GM18511 (cell line): ENCODE measurements at regions not wholly inside any gene's neighbourhood (a gene's known extent, or its start where the extent isn't known, plus 50 kb on each side); places are given as distances from the start of the nearest gene placed in this dataset.

Experiments used
- ATAC-seq: cut with Tn5 transposase; IDR thresholded peaks from one replicate; pipeline ENCODE4 v1.9.1; 2021; ENCODE audit warnings: mild to moderate bottlenecking, moderate library complexity; ENCODE audit not compliant: unreplicated experiment

GRCh38 chr5:96079075-96079474 is 117.4 kb upstream of the ELL2 start:
- ATAC-seq, result no peak

DNA sequence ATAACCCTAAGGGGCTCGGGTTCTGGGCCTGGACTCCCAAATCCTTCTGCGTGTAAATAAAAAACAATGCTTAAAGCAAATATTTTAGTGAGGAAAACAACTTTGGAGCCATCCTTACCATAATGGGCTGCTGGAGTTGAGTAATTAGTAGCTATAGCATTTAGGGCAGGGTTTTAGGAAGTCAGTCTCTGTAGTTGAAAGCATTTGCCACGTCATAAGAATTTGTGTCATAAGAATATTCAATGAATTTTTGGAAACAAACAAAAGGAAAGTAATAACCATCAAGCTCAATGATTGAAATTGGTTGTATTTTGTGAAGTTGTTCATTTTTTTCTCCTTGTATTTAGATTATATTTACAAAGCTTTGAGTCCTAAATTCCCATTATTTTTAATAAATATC is 114.8 kb upstream of the ELL2 start:
- no peak for ATAC-seq

- ATAC-seq, result no peak
These were observed 114.1 kb upstream of the ELL2 start for GRCh38 chr5:96075579-96076289.

DNA sequence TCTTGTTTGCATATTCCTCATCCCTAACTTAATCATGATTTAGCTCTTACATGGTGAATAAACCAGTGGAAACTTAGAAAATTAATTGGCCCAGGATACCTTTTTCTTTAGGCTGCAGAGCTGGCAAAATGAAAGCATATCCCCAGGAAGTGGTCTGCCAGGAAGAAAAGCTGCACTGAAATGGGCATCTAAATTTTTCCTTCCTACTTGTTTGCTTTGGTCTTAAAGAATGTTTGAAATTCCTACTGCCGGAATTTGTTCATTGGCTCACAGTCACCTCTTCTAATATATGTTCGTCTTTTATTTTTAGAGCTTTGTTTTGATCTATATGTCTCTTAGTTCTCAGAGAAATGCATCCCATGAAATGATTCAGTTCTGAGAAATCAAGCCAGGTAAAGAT is 113.2 kb upstream of the ELL2 start:
- no peak for ATAC-seq

DNA sequence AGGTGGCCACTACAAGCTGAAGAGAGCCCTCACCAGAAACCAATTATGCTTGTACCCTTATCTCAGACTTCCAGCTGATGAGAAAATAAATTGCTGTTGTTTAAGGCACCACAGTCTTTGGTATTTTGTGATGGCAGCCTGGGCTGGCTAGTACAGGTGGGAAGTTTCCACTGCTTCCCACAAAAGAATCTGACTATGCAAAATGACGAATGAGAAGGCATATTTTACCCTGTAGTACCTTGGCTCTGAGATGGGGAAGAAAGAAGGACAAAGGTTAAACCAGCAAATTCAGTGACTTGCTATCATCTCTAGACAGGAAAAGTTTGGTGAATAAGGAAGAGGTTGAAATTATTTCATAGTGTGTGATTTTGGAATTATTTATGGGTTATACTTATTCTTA is 112.8 kb upstream of the ELL2 start:
- ATAC-seq, result no peak

GRCh38 chr5:96072791-96073165 is 111.1 kb upstream of the ELL2 start:
- ATAC-seq, result no peak

DNA sequence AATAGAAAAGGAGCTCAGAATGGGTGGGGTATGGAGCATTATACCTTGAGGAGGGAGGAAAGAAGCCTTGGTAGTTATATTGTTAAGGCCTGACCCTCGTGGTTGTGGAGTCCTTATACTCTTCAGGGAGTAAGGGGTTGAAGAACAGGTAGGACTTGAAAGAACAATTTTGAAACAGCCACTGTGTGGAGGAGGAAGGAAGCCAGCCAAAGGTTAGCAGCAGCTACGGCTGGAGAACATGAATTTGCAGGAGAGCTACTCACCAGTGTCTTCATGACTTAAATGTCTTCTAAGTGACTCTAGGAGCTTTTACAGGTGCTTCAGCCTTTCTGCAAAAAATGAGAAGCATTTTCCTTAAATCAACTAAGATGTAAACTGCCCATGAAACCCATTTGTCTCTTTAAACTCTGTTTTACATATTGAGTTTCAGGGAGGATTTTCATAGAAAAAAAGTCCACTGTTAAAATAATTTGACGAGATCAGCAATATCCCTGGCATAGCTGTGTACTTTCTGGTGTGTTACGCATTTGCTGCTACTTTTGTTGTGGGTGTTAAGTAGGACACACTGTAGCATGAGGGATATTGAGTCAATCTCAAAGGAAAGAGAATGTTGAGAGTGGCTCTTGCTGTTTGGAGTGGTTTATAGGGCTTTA is 110.6 kb upstream of the ELL2 start:
- ATAC-seq, result no peak

DNA sequence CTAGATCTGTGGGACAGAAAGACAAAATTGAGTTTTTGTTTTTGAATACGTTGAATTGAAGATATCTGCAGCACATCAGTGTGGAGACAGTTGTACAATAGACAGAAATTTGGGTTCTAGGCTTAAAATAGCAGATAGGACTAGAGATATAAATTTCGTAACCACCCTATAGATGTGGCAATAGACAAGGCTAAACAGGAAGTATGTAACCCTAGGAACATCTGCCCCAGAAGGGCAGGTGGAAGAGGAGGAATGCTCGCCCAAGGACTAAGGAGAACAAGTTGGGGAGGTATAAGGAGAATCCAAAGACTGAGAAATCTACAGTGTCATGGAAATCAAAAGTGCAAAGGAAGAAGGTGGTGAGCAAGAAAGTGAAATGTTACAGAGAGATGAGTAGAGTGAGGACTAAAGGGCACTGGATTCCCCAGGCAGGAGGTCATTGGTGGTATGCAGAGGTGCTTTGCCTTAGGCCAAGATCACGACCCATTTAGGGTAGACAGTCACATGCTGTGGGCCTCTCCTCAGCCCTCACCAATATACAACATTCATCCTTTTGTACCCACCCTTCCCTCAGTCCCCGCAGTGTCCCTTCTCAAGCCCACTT is 109.1 kb upstream of the ELL2 start:
- no peak for ATAC-seq

GRCh38 chr5:96067894-96068614 is 106.4 kb upstream of the ELL2 start:
- ATAC-seq, result no peak

DNA sequence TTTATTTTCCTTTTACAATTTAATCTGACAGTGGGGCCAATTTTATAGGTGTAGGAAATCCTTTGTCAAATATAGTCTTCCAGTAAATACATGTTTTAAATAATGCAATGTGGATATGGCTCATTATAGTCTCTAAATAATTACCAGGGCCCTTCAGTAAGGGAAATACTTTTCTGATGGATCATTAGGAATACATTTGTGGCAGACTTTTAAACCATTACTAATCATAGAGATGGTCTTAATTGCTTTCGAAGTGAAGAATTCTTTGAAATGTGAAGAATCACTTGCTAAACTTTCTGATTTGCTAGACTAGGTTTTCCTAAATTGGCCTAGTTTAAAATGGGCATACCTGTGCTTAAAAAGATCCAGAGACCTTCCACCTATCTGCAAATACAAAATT is 105.6 kb upstream of the ELL2 start:
- no peak for ATAC-seq

DNA sequence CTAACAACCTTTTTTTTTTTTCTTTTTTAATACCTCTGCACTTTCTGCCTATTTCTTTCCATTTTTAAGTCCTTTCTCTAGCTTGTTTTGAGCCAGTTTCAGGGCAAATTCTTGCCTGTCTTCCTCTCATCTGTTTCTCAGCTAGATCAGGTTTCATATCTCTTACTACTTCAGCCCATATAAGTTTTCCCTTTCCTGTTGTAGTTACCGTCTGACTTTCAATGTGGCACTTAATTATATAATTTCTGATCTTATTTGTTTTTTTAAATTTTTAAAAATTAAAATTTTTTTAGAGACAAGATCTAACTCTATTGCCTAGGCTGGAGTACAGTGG is 104.7 kb upstream of the ELL2 start:
- ATAC-seq, result no peak

- ATAC-seq, result no peak
These were observed 104.2 kb upstream of the ELL2 start for GRCh38 chr5:96065685-96066385.

- ATAC-seq, result no peak
These were observed 103.2 kb upstream of the ELL2 start for GRCh38 chr5:96064877-96065276.

DNA sequence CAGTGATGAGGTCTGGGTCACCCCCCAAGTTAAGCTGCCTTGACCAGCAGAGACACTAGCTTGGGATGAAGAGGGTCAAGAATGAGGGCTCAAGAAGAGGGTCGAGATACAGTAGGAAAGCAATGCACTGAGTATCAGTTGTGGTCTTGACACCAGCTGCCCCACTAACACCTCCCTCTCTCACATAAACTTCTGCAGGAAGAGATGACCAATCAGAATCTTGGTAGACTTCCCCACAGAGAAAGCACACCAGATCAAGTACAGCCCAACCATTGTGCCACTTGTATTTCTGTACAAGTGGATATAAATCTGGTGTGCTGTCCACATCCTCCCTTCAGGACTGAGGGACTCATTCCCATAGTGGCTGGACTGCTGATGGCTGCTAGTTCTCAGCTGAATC is 101.2 kb upstream of the ELL2 start:
- ATAC-seq, result no peak

- ATAC-seq, result no peak
These were observed 96.4 kb upstream of the ELL2 start for GRCh38 chr5:96058084-96058483.

DNA sequence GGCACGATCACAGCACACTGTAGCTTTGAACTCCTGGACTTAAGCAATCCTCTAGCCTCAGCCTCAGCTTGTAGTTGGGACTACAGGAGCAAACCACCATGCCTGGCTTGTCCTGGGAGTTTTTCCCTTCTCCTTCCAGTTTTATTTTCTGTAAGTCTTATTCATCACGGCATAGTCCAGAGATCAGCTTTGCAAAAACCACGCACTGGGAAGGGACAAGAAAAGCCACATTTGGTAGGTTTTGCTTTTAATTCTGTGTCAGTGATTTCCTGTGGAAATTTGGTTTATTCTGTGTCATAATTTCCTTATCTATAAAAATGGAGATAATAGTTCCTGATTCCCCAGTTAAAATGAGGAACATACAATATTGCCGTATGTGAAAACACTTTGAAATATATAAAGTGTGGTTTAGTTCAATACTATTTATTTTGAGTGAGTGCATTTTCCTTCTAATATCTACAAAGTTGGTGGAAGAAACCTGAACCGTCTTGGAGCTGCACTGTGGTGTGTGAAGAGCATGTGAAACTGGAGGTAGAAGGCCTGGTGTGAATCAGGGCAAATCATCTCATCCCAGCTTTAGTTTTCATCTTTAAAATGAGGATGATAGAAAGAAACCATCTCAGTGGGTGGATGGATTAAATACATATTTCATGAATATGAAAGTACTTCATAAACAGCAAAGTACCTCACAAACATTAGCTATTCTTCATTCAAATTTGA is 92.8 kb upstream of the ELL2 start:
- no peak for ATAC-seq

- ATAC-seq, result no peak
These were observed 91.5 kb upstream of the ELL2 start for GRCh38 chr5:96053063-96053735.

GRCh38 chr5:96052374-96052773 is 90.7 kb upstream of the ELL2 start:
- ATAC-seq, result no peak

GRCh38 chr5:96051401-96051830 is 89.8 kb upstream of the ELL2 start:
- no peak for ATAC-seq

DNA sequence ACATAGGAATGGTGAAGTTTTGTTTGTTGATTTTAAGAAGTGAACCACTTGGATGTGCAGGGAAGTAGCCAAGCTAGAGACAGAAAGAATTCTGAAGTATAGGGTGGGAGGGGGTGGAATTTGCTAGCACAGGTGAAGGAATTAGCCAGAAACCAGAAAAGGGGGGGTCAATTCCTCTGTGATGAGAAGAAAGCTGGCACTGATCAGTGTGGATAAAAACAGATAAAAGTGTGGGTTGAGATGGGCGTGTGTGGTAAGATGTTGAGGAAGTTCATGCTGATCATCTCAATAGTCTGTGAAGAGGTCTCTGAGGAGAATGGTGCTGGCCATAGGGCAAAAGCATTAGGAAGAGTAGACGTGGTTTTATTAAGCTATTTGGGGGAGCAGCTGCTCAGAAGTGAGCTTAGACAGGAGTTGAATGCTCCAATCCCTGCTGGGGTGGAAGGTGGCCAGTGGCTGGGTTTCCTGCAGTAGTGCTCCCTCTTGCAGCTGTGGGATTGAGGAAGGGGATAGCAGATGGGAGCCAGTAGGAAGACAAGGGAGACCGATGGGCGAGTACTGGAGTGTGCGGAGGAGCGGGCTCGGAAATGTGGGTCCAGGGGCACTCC is 88.7 kb upstream of the ELL2 start:
- ATAC-seq, result no peak
